EL (cell line): ENCODE measurements at regions not wholly inside any gene's neighbourhood (a gene's known extent, or its start where the extent isn't known, plus 50 kb on each side); places are given as distances from the start of the nearest gene placed in this dataset.

Source experiments
- DNase-seq: peaks from one replicate; pipeline ENCODE4 v3.0.0-alpha.2; 2016

GRCh38 chr2:238562446-238562845, 135.7 kb downstream of the ASB1 start:
- no peak for DNase-seq

- DNase-seq: no peak
These were observed 136.8 kb downstream of the ASB1 start for GRCh38 chr2:238563551-238563950.

GRCh38 chr2:238564286-238564920, 137.7 kb downstream of the ASB1 start:
- no peak for DNase-seq

GRCh38 chr2:238565031-238565430, 138.3 kb downstream of the ASB1 start:
- DNase-seq: no peak

- DNase-seq: no peak
These were observed 139.4 kb downstream of the ASB1 start for GRCh38 chr2:238566001-238566645.

- DNase-seq: no peak
These were observed 140.5 kb downstream of the ASB1 start for GRCh38 chr2:238567067-238567855.

GRCh38 chr2:238567996-238568395, 141.3 kb downstream of the ASB1 start:
- no peak for DNase-seq

GRCh38 chr2:238568455-238569440, 142.0 kb downstream of the ASB1 start:
- DNase-seq: no peak

GRCh38 chr2:238569507-238570195, 142.9 kb downstream of the ASB1 start:
- no peak for DNase-seq

- DNase-seq: no peak
These were observed 143.7 kb downstream of the ASB1 start for GRCh38 chr2:238570391-238570790.

- no peak for DNase-seq
These were observed 144.2 kb downstream of the ASB1 start for GRCh38 chr2:238570926-238571325.

GRCh38 chr2:238571661-238572372, 145.1 kb downstream of the ASB1 start:
- DNase-seq: no peak

GRCh38 chr2:238573065-238573778, 146.5 kb downstream of the ASB1 start:
- DNase-seq: no peak

- no peak for DNase-seq
These were observed 147.2 kb downstream of the ASB1 start for GRCh38 chr2:238573916-238574315.

- no peak for DNase-seq
These were observed 148.0 kb downstream of the ASB1 start for GRCh38 chr2:238574490-238575271.

GRCh38 chr2:238576674-238577073, 149.9 kb downstream of the ASB1 start:
- DNase-seq: no peak

- DNase-seq: no peak
These were observed 151.5 kb downstream of the ASB1 start for GRCh38 chr2:238578256-238578655.

GRCh38 chr2:238580486-238580885, 153.8 kb downstream of the ASB1 start:
- no peak for DNase-seq

GRCh38 chr2:238581126-238581525, 154.4 kb downstream of the ASB1 start:
- DNase-seq: no peak

- DNase-seq: peak; percentile 54
These were observed 155.4 kb downstream of the ASB1 start for GRCh38 chr2:238582159-238582558.
